Inferior parietal cortex (tissue), 1 donor: ENCODE measurements at regions not wholly inside any gene's neighbourhood (a gene's known extent, or its start where the extent isn't known, plus 50 kb on each side); places are given as distances from the start of the nearest gene placed in this dataset.
"Not testable (repeated sequence)": the region's sequence is repeated elsewhere in the genome, so short reads cannot be mapped to it uniquely, and the experiment has no call there.

Experiments used
- DNase-seq: peaks from one replicate; pipeline ENCODE4 v3.0.0-alpha.2; 2016; ENCODE audit errors: extremely low spot score

DNA sequence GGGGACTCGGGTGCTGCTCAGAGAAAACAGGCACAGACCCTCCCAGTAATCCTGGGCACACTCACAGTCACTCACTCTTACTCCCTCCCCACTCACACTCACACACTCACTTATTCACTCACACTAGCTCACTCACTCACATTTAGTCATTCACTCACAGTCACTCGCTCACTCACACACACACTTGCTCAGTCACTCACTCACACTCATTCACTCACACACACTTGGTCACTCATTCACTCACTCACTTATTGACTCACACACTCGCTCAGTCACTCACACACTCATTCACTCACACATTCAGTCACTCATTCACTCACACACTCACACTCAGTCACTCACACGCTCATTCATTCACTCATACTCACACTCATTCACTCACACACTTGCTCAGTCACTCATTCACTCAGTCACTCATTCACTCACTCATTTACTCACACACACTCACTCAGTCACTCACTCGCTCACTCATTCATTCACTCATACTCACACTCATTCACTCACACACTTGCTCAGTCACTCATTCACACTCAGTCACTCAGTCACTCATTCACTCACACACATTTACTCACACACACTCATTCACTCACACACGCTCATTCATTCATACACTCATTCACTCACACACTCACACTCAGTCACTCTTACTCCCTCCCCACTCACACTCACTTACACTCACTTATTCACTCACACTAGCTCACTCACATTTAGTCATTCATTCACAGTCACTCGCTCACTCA, 164.2 kb upstream of the C1orf174 start:
- no peak for DNase-seq

- no peak for DNase-seq
These were observed 167.0 kb upstream of the C1orf174 start for GRCh38 chr1:4066860-4067599.

- DNase-seq, result no peak
These were observed 168.0 kb upstream of the C1orf174 start for GRCh38 chr1:4068076-4068475.

- DNase-seq, result no peak
These were observed 171.6 kb upstream of the C1orf174 start for GRCh38 chr1:4071653-4072052.

GRCh38 chr1:4072481-4073153, 172.5 kb upstream of the C1orf174 start:
- DNase-seq, result no peak

DNA sequence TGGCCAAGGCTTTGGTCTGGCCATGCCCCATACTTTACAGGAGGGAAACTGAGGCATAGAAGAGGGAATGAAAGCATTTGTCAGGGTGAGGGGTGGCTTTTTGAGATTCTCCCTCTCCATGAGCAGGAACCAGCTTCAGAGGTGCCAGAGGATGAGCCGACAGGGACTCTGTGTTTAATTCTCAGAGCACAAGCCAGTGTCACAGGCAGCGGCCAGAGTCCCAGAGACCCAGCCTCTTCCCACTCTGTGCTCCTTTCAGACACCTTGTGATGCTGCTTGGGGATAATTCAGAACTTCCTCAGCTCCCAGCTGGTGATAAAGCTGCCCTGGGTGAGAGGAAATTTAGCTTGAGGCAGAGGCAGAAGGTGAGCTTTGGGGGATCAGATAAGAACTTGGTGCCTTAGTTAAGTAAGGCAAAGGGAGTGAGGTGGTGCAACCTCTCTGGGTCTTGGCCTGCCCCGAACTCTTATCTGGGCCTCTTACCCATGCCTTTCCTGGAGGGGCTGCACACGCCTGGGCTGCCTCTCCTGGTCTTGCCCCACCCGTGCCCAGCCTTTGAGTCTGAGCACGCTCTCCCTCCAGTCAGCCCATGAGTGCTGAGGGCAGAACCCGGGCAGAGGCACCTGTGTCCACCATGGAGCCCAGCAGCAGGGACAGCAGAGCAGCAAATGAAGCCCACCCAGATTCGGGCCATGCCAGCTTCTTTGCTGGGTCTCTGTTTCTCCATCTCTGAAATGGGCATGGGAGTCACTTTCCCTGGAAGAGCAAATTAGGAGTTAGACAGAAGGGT, 175.6 kb upstream of the C1orf174 start:
- no peak for DNase-seq

DNA sequence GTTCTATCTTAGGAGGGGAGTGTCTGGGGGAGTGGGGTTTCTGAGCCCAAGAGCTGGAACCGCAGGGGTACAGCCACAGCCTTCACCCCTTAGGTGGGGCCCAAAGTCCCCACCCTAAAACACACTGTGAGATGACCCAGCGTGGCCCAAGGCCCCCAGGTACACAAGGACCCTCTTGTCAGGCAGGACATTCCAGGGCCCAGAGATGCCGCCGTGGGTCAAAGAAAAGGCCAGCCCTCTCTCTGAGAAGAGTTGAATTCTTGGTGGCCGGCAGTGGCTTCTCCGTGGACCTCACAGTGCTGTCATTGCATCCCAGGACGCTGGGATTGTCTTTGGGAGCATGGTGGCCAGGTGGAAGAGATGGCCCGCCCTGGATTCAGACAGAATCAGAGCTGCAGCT, 176.3 kb upstream of the C1orf174 start:
- DNase-seq, result no peak

DNA sequence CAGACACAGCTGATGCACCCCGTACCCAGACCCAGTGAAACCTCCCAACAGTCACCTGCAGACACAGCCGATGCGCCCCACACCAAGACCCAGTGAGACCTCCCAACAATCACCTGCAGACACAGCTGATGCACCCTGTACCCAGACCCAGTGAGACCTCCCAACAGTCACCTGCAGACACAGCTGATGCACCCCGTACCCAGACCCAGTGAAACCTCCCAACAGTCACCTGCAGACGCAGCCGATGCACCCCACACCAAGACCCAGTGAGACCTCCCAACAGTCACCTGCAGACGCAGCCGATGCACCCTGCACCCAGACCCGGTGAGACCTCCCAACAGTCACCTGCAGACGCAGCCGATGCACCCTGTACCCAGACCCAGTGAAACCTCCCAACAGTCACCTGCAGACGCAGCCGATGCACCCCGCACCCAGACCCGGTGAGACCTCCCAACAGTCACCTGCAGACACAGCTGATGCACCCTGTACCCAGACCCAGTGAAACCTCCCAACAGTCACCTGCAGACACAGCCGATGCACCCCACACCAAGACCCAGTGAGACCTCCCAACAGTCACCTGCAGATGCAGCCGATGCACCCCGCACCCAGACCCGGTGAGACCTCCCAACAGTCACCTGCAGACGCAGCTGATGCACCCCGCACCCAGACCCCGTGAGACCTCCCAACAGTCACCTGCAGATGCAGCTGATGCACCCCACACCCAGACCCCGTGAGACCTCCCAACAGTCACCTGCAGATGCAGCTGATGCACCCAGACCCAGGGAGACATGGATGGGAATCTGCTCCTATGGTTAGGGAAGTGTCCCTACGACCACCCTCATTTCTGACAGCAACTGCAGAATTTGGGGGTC, 178.3 kb upstream of the C1orf174 start:
- not testable (repeated sequence) for DNase-seq

GRCh38 chr1:4079815-4080214, 179.7 kb upstream of the C1orf174 start:
- DNase-seq, result no peak

DNA sequence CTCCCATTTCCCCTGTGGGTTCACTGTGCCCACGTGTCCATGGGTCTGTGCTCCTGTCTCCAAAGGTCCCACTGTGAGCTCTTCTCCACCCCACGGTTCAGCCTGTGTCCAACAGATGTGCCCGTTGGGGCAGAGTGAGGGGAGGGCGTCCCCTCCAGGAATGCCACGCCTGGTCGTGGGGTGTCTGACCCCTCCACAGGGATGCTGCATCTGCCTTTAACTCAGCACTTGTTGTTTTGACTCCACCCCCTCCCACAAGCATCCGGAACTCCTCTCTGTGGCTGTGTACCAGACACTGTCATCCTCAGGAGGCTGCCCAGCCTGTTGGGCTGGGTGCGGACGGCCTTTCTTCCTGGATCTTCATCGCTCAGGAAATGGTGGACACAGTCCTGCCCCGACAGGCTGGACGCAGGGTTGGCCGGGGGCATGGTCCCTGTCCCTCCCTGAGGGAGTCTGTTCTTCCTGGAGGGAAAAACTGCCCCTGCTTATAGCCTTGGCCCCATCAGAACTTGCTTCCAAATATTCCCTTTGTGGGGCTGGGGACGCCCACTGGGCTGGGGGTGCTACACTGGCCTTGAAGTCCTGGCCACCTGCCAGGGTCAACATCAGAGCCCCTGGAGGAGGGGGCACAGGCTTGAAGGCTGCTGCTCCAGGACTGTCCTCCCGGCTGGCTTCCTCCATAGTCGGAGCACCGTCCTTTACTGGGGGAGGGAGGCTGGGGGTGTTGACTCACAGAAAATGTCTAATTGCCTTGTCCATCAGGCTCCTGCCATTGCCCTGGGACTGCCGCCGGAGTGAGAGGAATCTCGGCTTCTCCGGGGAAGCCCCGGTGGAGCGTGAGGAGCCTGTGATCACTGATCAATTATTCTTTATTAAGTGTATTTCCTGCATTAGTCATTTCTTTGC, 182.0 kb upstream of the C1orf174 start:
- DNase-seq, result no peak

DNA sequence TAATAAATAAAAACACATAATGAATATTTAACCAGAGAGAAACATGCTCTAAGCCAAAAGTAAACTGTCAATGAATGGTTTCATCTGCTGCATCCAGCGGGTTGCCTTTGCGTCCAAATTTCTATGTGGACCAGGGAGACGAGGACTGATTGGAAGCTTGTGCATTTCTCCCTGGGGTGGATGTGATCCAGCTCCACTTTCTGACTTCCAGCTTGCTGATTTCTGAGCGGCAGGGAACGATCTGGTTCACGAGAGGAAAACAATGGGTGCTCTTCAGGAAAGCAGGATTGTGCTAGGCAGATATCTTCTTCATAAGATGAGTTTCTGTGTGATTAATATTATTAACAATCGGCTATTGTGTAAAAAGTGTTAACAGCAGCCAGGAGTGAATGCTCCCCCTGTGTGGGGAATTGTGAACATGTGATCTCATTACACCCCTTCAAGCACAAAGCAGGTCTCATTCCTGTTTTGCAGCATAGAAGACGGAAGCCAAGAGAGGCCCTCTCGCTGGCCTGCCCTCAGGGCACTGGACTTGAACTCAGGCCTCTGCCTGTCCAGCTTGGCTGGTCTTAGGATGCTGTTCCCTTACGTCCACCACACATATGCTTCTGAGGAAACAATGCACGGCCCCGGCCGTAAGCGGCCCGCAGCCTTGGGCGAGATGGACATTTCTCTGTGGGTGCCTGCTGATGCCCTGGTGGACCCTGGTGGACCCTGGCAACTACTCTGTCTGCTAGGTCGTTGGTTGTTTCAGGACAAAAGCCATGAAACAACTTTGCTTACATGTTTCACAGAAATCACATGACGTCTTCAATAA, 183.4 kb upstream of the C1orf174 start:
- DNase-seq, result no peak

GRCh38 chr1:4084048-4084431, 184.0 kb upstream of the C1orf174 start:
- no peak for DNase-seq

- DNase-seq, result no peak
These were observed 184.4 kb upstream of the C1orf174 start for GRCh38 chr1:4084446-4084845.

GRCh38 chr1:4084896-4085295, 184.8 kb upstream of the C1orf174 start:
- no peak for DNase-seq

GRCh38 chr1:4085546-4085945, 185.5 kb upstream of the C1orf174 start:
- no peak for DNase-seq

DNA sequence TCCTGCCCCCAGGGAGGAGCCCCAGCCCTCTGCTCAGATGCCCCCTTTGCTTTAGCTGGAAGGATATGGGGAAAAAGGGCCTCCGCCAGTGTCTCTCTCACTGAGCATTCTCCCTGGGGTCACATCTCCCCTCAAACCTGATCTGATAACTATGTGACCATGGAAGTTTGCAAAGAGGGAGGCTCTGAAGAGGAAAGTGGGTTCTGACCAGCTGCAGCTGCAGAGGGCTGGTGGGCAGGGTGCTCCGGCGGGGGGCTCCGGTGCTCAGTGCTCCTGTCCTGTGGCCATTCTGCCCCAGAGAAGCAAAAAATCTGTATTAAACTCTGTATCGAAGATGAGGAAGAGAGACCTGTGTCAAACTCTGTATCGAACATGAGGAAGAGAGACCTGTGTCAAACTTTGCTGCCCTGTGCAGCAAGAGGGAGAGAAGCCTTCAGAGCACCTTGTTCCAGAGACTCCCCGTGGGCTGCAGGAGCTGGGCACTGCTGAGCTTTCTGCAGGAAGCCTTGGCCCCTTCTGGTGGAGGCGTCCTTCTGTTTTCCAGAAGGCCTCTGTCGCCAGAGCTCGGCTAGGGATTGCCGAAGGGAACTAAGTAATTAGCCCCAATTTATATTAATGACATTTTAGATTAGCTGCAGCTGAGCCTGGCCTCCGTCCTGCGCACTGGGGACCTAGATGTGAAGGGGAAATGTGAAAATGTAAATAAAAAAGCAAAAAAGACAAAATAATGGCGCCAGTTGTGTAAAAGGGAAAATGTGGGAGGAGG, 186.2 kb upstream of the C1orf174 start:
- no peak for DNase-seq

DNA sequence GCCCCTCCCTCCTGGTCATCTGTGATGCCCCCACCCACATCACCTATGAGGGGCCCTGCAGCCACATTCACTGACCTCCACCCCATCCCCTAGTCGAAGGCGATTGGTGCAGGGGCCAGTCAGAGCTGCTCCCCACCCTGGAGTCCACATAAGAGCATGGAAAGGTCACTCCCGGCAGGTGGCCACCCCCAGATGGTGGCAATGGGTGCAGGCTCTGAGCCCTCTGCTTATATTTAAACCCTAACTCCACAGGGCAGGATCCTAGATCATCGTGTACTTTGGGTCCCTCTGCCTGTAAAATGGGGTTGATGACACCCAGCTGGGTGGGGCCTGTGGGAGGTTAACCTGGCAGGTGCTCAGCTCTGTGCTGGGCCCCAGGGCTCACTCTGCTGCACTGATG, 186.8 kb upstream of the C1orf174 start:
- DNase-seq, result no peak
